ENCODE measurements at regions not wholly inside any gene's neighbourhood (a gene's known extent, or its start where the extent isn't known, plus 50 kb on each side); places are given as distances from the start of the nearest gene placed in this dataset.
"Not testable (repeated sequence)": the region's sequence is repeated elsewhere in the genome, so short reads cannot be mapped to it uniquely, and the experiment has no call there.

DNA sequence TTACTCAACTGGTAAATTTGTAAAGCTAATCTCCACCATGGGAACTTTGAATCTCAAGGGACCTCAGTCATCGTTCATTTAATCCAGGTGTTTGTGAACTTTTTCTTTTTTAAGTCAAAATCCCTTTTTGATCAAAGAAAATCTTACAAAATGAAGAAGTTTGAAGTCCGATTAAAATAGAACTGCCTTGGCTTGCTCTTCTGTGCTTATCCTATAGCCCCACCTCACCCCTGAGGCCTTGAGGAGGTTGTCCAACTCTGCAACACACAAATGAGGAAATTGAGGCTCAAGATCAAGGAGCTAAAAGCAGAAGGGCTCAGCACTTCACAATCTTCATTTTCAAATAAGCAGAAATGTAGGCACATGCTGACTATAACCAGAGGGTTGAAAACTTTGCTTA lies 240.3 kb upstream of the SFRP2 start:
- no peaks in the 10 kb centered on the region for H3K4me1 ChIP-seq (ENCODE audit: control insufficient read depth in 1 of 2, insufficient read depth in 2 of 2, low read length in 2 of 2)
- H3K9me3 ChIP-seq (ENCODE audit: control insufficient read depth in 1 of 2, low read length in 2 of 2): no peaks in the 10 kb centered on the region
- H3K27me3 ChIP-seq (ENCODE audit: low read depth, low read length): no peaks in the 10 kb centered on the region
- H3K4me3 ChIP-seq (ENCODE audit: low read depth in 1 of 2, low read length in 2 of 2): no peak overlapping the region
- H3K27ac ChIP-seq (ENCODE audit: low read length): no peak overlapping the region
- no peaks in the 10 kb centered on the region for H3K36me3 ChIP-seq (ENCODE audit: control insufficient read depth in 1 of 2, insufficient read depth in 2 of 2, low read length in 2 of 2)

DNA sequence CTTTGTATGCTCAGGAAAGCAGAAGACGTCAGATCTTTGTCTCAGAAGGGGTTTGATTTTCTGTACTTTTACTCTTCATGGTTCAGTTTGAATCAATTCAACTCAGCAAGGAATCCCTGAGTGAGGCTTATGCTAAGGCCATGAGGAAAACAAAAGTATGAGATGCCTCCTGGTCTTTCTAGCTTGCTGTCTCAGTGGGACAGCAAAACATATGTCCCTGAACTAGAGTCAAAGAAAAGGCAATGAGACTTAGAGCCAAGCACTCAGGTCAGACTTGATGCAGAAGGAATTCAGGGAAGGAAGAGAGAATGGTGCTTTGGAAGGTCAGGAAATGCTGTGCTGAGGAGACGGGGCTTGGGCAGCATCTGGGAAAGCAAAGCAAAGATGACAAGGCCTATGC lies 236.2 kb upstream of the SFRP2 start:
- Histone ChIP-seq H3K9me3 (ENCODE audit: control insufficient read depth in 1 of 2, low read length in 2 of 2) (no peaks in the 10 kb centered on the region), H3K27me3 (ENCODE audit: low read depth, low read length) (no peaks in the 10 kb centered on the region), H3K4me3 (ENCODE audit: low read depth in 1 of 2, low read length in 2 of 2) (no peak overlapping the region), H3K36me3 (ENCODE audit: control insufficient read depth in 1 of 2, insufficient read depth in 2 of 2, low read length in 2 of 2) (no peaks in the 10 kb centered on the region), H3K27ac (ENCODE audit: low read length) (no peak overlapping the region), H3K4me1 (ENCODE audit: control insufficient read depth in 1 of 2, insufficient read depth in 2 of 2, low read length in 2 of 2) (no peaks in the 10 kb centered on the region)

DNA sequence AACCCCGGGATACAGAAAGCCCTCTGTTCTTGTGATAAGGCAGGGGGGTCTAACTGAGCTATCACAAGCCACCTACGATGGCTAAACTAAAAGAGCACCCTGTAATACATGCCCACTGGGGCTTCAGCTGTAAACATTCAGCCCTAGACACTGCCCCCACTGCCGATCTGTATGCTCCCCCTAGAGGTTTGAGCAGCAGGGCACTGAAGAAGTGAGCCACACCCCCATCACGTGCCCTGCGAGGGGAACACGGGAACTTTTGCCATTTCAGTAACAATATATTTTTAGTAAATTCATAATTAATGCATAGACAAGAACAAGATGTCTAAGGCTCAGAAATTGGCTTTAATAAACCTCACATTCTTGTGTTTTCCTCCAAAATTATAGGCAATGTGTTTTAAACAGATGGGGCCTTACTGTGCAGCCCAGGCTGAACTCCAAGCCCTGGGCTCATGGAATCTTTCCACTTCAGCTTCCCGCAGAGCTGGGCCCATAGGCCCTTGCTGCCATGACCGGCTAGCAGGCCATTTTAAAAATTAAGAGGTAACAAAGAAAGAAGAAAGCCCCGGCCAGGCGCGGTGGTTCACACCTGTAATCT lies 235.3 kb upstream of the SFRP2 start:
- H3K27ac ChIP-seq (ENCODE audit: low read length): no peak overlapping the region
- H3K9me3 ChIP-seq (ENCODE audit: control insufficient read depth in 1 of 2, low read length in 2 of 2): no peaks in the 10 kb centered on the region
- no peak overlapping the region for H3K4me3 ChIP-seq (ENCODE audit: low read depth in 1 of 2, low read length in 2 of 2)
- no peaks in the 10 kb centered on the region for H3K4me1 ChIP-seq (ENCODE audit: control insufficient read depth in 1 of 2, insufficient read depth in 2 of 2, low read length in 2 of 2)
- H3K27me3 ChIP-seq (ENCODE audit: low read depth, low read length): no peaks in the 10 kb centered on the region
- H3K36me3 ChIP-seq (ENCODE audit: control insufficient read depth in 1 of 2, insufficient read depth in 2 of 2, low read length in 2 of 2): no peaks in the 10 kb centered on the region

DNA sequence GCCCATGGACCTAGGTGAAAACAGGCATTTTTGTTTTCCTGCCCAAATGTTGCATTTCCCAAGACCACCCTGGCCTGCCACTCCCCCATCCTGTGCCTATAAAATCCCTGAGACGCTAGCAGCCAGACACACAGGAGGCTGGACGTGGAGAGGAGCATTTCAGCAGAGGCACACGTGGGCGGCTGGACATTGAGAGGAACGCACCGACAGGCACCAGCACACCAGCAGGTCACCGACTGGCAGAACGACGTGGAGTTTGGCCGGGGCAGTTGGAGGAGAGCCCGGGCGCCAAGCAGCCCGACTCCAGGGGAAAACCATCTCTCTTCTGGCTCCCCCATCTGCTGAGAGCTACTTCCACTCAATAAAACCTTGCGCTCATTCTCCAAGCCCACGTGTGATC lies 234.8 kb upstream of the SFRP2 start:
- H3K4me3 ChIP-seq (ENCODE audit: low read depth in 1 of 2, low read length in 2 of 2); H3K4me1 ChIP-seq (ENCODE audit: control insufficient read depth in 1 of 2, insufficient read depth in 2 of 2, low read length in 2 of 2); H3K9me3 ChIP-seq (ENCODE audit: control insufficient read depth in 1 of 2, low read length in 2 of 2); H3K27ac ChIP-seq (ENCODE audit: low read length); H3K36me3 ChIP-seq (ENCODE audit: control insufficient read depth in 1 of 2, insufficient read depth in 2 of 2, low read length in 2 of 2); H3K27me3 ChIP-seq (ENCODE audit: low read depth, low read length): not testable (repeated sequence)

DNA sequence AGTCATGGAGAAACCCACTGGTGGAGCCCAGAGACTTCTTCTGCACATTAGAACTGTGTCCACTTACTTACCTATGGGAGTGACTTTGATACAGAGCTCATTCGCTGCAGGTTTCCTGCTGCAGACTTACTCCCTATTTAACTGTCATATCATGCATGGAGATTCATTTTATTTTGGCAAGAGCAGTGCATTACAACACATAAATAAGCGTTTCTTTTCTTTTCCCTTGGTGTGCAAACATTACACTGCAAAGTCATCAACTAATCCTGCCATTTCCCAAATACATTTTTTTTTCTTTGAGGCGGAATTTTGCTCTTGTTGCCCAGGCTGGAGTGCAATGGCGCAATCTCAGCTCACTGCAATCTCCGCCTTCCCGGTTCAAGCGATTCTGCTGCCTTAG lies 230.9 kb upstream of the SFRP2 start:
- Histone ChIP-seq H3K27ac (ENCODE audit: low read length) (no peak overlapping the region), H3K4me3 (ENCODE audit: low read depth in 1 of 2, low read length in 2 of 2) (no peak overlapping the region), H3K36me3 (ENCODE audit: control insufficient read depth in 1 of 2, insufficient read depth in 2 of 2, low read length in 2 of 2) (no peaks in the 10 kb centered on the region), H3K4me1 (ENCODE audit: control insufficient read depth in 1 of 2, insufficient read depth in 2 of 2, low read length in 2 of 2) (peaks cover 0 to 7% of the 10 kb centered on the region in 2 donors), H3K27me3 (ENCODE audit: low read depth, low read length) (no peaks in the 10 kb centered on the region), H3K9me3 (ENCODE audit: control insufficient read depth in 1 of 2, low read length in 2 of 2) (no peaks in the 10 kb centered on the region)

DNA sequence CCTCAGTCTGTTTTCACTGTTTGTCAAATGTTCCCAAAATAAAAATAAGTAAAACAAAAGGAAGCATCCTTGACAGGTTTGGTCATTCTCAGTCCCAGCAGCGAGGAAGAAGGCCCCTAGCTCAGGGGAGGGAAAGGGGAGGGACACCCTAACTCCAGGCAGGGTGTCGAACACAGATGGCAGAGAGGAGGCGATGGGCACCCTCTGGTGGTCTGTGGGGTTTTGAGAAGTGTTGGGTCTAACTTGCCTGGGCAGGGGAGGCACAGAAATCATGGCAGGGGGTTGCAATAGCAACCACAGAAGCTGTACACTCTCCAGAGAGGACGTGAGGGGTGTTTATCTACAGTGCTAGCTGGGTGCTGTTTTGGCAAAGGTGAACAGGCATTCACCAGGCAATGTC lies 229.8 kb upstream of the SFRP2 start:
- Histone ChIP-seq H3K4me1 (ENCODE audit: control insufficient read depth in 1 of 2, insufficient read depth in 2 of 2, low read length in 2 of 2) (peaks cover 0 to 15% of the 10 kb centered on the region in 2 donors), H3K4me3 (ENCODE audit: low read depth in 1 of 2, low read length in 2 of 2) (no peak overlapping the region), H3K36me3 (ENCODE audit: control insufficient read depth in 1 of 2, insufficient read depth in 2 of 2, low read length in 2 of 2) (no peaks in the 10 kb centered on the region), H3K9me3 (ENCODE audit: control insufficient read depth in 1 of 2, low read length in 2 of 2) (no peaks in the 10 kb centered on the region), H3K27ac (ENCODE audit: low read length) (no peak overlapping the region), H3K27me3 (ENCODE audit: low read depth, low read length) (no peaks in the 10 kb centered on the region)

DNA sequence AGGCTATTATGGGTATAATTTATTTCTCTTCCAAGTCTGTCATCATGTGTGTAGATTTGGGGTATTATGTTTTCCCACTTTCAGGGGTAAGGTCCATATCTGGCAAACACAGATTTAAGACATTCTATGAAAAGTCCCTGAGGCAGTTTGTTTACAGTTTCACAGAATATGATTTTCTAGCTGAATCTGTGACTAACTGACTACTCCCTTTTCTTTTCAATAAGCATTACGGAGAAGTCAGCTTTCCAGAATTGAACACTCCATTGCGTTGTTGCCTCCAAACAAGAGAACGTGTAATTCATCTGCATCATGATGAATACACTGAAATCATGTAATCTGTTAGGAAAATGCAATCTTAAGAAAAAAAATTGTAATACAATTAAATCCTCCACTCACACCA lies 226.7 kb upstream of the SFRP2 start:
- H3K27ac ChIP-seq (ENCODE audit: low read length): no peak overlapping the region
- H3K36me3 ChIP-seq (ENCODE audit: control insufficient read depth in 1 of 2, insufficient read depth in 2 of 2, low read length in 2 of 2): no peaks in the 10 kb centered on the region
- H3K4me3 ChIP-seq (ENCODE audit: low read depth in 1 of 2, low read length in 2 of 2): no peak overlapping the region
- H3K9me3 ChIP-seq (ENCODE audit: control insufficient read depth in 1 of 2, low read length in 2 of 2): no peaks in the 10 kb centered on the region
- H3K27me3 ChIP-seq (ENCODE audit: low read depth, low read length): no peaks in the 10 kb centered on the region
- H3K4me1 ChIP-seq (ENCODE audit: control insufficient read depth in 1 of 2, insufficient read depth in 2 of 2, low read length in 2 of 2): peaks cover 0 to 18% of the 10 kb centered on the region in 2 donors

DNA sequence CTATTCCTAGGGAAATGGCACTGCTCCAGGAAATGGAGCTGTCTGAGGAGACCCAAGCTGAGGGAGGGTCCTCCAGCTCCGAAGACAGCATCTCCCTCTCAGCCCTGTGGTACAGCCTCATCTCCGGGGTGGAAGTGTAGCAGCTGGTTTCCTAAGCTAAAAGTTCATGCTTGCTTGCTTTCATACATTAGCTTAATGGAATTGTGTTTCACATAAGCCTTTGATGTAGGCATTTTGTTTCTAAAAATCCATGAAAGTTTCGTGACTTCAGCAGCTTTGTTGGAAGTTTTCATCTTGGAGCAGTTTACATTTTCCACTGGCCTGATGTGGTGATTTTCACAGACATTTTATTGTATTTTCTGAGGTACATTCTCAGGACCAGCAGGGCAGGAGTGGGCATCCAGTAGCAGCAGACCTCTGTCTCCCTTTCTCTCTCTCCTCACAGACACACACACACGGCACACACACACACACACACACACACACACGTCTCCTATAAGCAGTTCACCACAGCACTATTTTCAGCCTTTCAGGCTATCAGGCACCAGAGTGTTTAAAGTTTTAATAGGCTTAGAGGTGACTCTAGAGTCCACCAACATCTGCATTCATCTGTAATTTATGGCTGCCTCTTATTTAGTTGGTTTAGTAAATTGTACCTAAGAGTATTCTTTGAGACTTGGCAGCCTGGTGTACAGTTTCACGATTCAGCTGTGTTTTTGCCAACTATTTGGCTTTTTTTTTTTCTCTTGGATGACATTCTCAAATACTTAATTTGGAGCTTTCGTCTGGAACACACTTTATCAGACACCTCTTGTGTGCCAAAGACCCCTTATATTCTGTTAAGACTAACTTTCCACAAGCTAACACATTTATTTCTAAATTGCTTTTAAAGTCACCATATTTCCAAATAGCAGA lies 225.8 kb upstream of the SFRP2 start:
- Histone ChIP-seq H3K36me3 (ENCODE audit: control insufficient read depth in 1 of 2, insufficient read depth in 2 of 2, low read length in 2 of 2) (no peaks in the 10 kb centered on the region), H3K9me3 (ENCODE audit: control insufficient read depth in 1 of 2, low read length in 2 of 2) (no peaks in the 10 kb centered on the region), H3K4me3 (ENCODE audit: low read depth in 1 of 2, low read length in 2 of 2) (no peak overlapping the region), H3K27me3 (ENCODE audit: low read depth, low read length) (no peaks in the 10 kb centered on the region), H3K4me1 (ENCODE audit: control insufficient read depth in 1 of 2, insufficient read depth in 2 of 2, low read length in 2 of 2) (peaks cover 0 to 22% of the 10 kb centered on the region in 2 donors), H3K27ac (ENCODE audit: low read length) (no peak overlapping the region)

DNA sequence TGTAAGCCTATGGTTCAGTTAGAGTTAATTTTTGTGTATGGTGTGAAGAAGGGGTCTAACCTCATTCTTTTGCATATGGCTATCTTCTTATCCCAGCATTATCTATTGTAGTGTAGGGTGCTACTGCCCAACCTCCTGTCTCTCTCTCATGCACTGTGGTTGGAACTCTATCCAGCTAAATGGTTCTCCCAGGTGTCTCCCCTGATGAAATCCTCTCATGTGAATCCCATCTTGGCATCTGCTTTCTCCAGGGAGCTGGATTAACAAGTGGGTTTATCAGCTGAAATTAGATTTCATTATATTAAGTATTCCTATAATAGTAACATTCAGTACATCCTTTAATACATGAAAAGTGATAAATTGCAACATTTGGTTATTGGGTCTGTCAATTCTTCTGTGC lies 224.7 kb upstream of the SFRP2 start:
- Histone ChIP-seq H3K27ac (ENCODE audit: low read length) (no peak overlapping the region), H3K9me3 (ENCODE audit: control insufficient read depth in 1 of 2, low read length in 2 of 2) (no peaks in the 10 kb centered on the region), H3K36me3 (ENCODE audit: control insufficient read depth in 1 of 2, insufficient read depth in 2 of 2, low read length in 2 of 2) (no peaks in the 10 kb centered on the region), H3K4me1 (ENCODE audit: control insufficient read depth in 1 of 2, insufficient read depth in 2 of 2, low read length in 2 of 2) (peaks cover 0 to 22% of the 10 kb centered on the region in 2 donors), H3K27me3 (ENCODE audit: low read depth, low read length) (no peaks in the 10 kb centered on the region), H3K4me3 (ENCODE audit: low read depth in 1 of 2, low read length in 2 of 2) (no peak overlapping the region)

DNA sequence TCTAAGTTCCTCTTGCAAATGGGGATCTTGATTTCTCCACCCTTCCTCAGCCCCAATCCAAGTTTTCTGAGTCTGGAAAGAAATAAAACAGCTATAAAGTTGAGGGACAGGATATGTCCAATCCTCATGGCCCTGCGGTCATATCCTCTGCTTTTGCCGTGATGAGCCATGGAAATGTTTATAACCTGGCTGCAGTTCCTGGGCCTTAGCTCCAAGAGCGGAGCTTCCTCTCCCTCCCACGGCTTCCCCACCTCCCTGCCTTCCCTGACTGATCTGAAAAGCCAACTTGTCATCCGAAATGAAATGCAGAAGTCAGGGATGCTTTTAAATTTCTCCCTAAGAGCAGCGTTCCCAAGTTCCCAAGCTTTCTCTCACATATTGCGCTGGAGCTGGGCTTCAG lies 221.5 kb upstream of the SFRP2 start:
- Histone ChIP-seq H3K36me3 (ENCODE audit: control insufficient read depth in 1 of 2, insufficient read depth in 2 of 2, low read length in 2 of 2) (no peaks in the 10 kb centered on the region), H3K27me3 (ENCODE audit: low read depth, low read length) (no peaks in the 10 kb centered on the region), H3K27ac (ENCODE audit: low read length) (peak overlapping the region; percentile 58), H3K9me3 (ENCODE audit: control insufficient read depth in 1 of 2, low read length in 2 of 2) (no peaks in the 10 kb centered on the region), H3K4me3 (ENCODE audit: low read depth in 1 of 2, low read length in 2 of 2) (no peak overlapping the region), H3K4me1 (ENCODE audit: control insufficient read depth in 1 of 2, insufficient read depth in 2 of 2, low read length in 2 of 2) (peaks cover 0 to 20% of the 10 kb centered on the region in 2 donors)

DNA sequence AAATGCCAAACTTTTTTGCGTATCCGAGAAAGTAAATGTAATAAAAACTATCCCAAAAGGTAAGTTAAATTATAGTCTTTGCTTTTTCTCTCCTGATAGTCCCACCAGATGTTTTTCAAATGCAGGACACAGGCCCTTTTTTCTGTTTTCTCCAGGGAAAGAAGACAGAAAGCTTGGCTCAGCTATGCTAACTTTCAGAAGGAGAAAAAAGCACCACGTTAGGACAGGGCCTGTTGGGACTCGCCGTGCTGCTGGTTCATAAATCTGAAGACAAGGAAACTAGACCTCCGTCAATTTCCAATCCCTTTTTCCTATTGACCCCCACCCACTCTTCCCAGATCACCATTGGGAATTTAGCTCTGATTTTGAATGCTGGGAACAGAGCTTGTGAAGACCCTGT lies 220.9 kb upstream of the SFRP2 start:
- Histone ChIP-seq H3K27ac (ENCODE audit: low read length) (peak overlapping the region; percentile 58), H3K4me3 (ENCODE audit: low read depth in 1 of 2, low read length in 2 of 2) (no peak overlapping the region), H3K9me3 (ENCODE audit: control insufficient read depth in 1 of 2, low read length in 2 of 2) (no peaks in the 10 kb centered on the region), H3K4me1 (ENCODE audit: control insufficient read depth in 1 of 2, insufficient read depth in 2 of 2, low read length in 2 of 2) (peaks cover 0 to 15% of the 10 kb centered on the region in 2 donors), H3K27me3 (ENCODE audit: low read depth, low read length) (no peaks in the 10 kb centered on the region), H3K36me3 (ENCODE audit: control insufficient read depth in 1 of 2, insufficient read depth in 2 of 2, low read length in 2 of 2) (no peaks in the 10 kb centered on the region)
